HCT116 (cell line): ENCODE measurements at regions not wholly inside any gene's neighbourhood (a gene's known extent, or its start where the extent isn't known, plus 50 kb on each side); places are given as distances from the start of the nearest gene placed in this dataset.

Experiments used
- SP1 ChIP-seq: IDR thresholded peaks from 2 replicates; pipeline ENCODE4 v1.6.1; 2012; ENCODE audit warnings: low read depth
- ZFX ChIP-seq: fragments of 450-650 bp; IDR thresholded peaks from 2 replicates; pipeline ENCODE4 v1.6.1; 2017
- TF ChIP-seq, protein P1 (sequence below), 3 experiments: fragments of 200-600 bp in 1 of 3; sonication (generic) in 1 of 3; IDR thresholded peaks in 2 of 3; conservative IDR thresholded peaks in 1 of 3; 2 replicates each; pipeline ENCODE4 v1.5.1; 2012 to 2017; ENCODE audit warnings: low read depth in 2 of 3, low read length in 2 of 3, antibody characterized with exemption in 1 of 3, borderline replicate concordance in 1 of 3, control low read depth in 1 of 3, mild to moderate bottlenecking in 1 of 3, mixed read lengths in 1 of 3, mixed run types in 1 of 3, moderate library complexity in 1 of 3; ENCODE audit not compliant: insufficient read depth in 1 of 3

- no peak for TF ChIP-seq ZFX
- TF ChIP-seq, protein P1, sequence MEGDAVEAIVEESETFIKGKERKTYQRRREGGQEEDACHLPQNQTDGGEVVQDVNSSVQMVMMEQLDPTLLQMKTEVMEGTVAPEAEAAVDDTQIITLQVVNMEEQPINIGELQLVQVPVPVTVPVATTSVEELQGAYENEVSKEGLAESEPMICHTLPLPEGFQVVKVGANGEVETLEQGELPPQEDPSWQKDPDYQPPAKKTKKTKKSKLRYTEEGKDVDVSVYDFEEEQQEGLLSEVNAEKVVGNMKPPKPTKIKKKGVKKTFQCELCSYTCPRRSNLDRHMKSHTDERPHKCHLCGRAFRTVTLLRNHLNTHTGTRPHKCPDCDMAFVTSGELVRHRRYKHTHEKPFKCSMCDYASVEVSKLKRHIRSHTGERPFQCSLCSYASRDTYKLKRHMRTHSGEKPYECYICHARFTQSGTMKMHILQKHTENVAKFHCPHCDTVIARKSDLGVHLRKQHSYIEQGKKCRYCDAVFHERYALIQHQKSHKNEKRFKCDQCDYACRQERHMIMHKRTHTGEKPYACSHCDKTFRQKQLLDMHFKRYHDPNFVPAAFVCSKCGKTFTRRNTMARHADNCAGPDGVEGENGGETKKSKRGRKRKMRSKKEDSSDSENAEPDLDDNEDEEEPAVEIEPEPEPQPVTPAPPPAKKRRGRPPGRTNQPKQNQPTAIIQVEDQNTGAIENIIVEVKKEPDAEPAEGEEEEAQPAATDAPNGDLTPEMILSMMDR (IDR thresholded peaks at IDR 0.05 in 2 of 3, conservative IDR thresholded peaks at IDR 0.05 in 1 of 3; ENCODE audit: borderline replicate concordance in 1 of 3, insufficient read depth in 1 of 3, low read depth in 2 of 3, low read length in 2 of 3): no peak
- TF ChIP-seq SP1: no peak
Observed at GRCh38 chr20:60845146-60845545, 406.9 kb upstream of the CDH4 start.
